Smooth muscle cell (in vitro differentiated cells): ENCODE measurements at regions not wholly inside any gene's neighbourhood (a gene's known extent, or its start where the extent isn't known, plus 50 kb on each side); places are given as distances from the start of the nearest gene placed in this dataset.

Experiments used
- DNase-seq: peaks from one replicate; lab custom pipeline; 2025; ENCODE audit not compliant: unreplicated experiment; lab: John Stamatoyannopoulos, UW
- H2AFZ ChIP-seq: fragments of 200-600 bp; sonication (generic); 2 replicates; pipeline ENCODE4 v1.6.0; 2016; ENCODE audit warnings: antibody characterized with exemption, low read depth, mild to moderate bottlenecking
- H3F3A ChIP-seq: fragments of 200-600 bp; sonication (generic); 2 replicates; pipeline ENCODE4 v1.6.0; 2017; ENCODE audit warnings: antibody characterized with exemption, low read depth
- H3K27ac ChIP-seq: fragments of 200-600 bp; sonication (generic); 2 replicates; pipeline ENCODE4 v1.5.1; 2016; ENCODE audit warnings: low read depth, mild to moderate bottlenecking
- H3K27me3 ChIP-seq: fragments of 200-600 bp; sonication (generic); 2 replicates; pipeline ENCODE4 v1.6.1; 2016; ENCODE audit warnings: low read depth, mild to moderate bottlenecking
- H3K36me3 ChIP-seq: fragments of 200-600 bp; sonication (generic); 2 replicates; pipeline ENCODE4 v1.5.1; 2016; ENCODE audit warnings: low read depth
- H3K4me1 ChIP-seq: fragments of 200-600 bp; sonication (generic); 2 replicates; pipeline ENCODE4 v1.5.1; 2016; ENCODE audit warnings: low read depth
- H3K4me2 ChIP-seq: fragments of 200-600 bp; sonication (generic); 2 replicates; pipeline ENCODE4 v1.6.0; 2016; ENCODE audit warnings: mild to moderate bottlenecking
- H3K4me3 ChIP-seq: fragments of 200-600 bp; sonication (generic); 2 replicates; pipeline ENCODE4 v1.5.1; 2016; ENCODE audit warnings: mild to moderate bottlenecking
- H3K79me2 ChIP-seq: fragments of 200-600 bp; sonication (generic); 2 replicates; pipeline ENCODE4 v1.6.0; 2016; ENCODE audit warnings: low read depth, mild to moderate bottlenecking
- H3K9ac ChIP-seq: fragments of 200-600 bp; sonication (generic); 2 replicates; pipeline ENCODE4 v1.6.0; 2016; ENCODE audit warnings: low read depth
- H3K9me3 ChIP-seq: fragments of 200-600 bp; sonication (generic); replicated peaks from 2 replicates; pipeline ENCODE4 v1.5.1; 2016; ENCODE audit warnings: low read depth
- H4K20me1 ChIP-seq: fragments of 200-600 bp; sonication (generic); 2 replicates; pipeline ENCODE4 v1.6.0; 2016; ENCODE audit warnings: low read depth
- WGBS: methylation state at CpG from one replicate; pipeline ENCODE4 v1.1.7; 2016; ENCODE audit warnings: low lambda C conversion rate; 5-methylcytosine and 5-hydroxymethylcytosine counted together
- TF ChIP-seq, protein P1 (sequence below): fragments of 200-600 bp; sonication (generic); IDR thresholded peaks from 2 replicates; pipeline ENCODE4 v1.5.1; 2017; ENCODE audit warnings: borderline replicate concordance, mild to moderate bottlenecking, antibody characterized with exemption; ENCODE audit not compliant: insufficient read depth, poor library complexity, severe bottlenecking

DNA sequence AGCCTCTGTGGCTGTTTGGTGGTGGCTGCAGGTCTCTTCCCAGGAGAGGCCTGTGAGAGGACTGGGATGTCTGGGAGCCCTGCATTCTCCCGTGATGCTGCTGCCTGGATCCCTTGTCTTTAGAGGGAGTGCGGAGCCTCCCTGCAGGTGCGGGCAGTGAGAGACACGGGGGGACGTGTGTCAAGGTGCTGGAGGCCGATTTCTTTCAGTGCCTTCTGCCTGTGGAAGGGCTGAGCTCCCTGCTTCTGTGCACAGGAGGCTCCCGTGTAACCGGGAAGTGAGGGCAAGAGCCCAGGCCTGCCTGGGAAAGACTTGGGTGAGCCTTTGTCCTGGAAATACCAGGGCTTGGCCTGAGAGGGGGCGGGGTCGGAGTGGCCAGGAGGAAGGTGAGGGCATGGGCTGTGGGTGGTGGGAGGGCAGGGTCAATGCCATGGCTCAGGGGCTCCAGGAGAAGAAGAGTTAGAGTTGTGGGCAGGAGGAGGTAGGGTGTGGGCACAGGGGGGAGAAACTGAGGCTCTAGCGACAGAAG, 372.2 kb downstream of the TMEM121 start:
- Histone ChIP-seq H3K27ac (no peak overlapping the region), H3K4me2 (no peak overlapping the region), H3K27me3 (no peaks in the 10 kb centered on the region), H3K36me3 (no peaks in the 10 kb centered on the region), H3K4me3 (no peak overlapping the region), H3K9me3 (peaks cover 4% of the 10 kb centered on the region), H4K20me1 (no peaks in the 10 kb centered on the region), H2AFZ (no peak overlapping the region), H3K9ac (no peak overlapping the region), H3F3A (no peaks in the 10 kb centered on the region), H3K79me2 (no peaks in the 10 kb centered on the region), H3K4me1 (no peaks in the 10 kb centered on the region)
- TF ChIP-seq, protein P1, sequence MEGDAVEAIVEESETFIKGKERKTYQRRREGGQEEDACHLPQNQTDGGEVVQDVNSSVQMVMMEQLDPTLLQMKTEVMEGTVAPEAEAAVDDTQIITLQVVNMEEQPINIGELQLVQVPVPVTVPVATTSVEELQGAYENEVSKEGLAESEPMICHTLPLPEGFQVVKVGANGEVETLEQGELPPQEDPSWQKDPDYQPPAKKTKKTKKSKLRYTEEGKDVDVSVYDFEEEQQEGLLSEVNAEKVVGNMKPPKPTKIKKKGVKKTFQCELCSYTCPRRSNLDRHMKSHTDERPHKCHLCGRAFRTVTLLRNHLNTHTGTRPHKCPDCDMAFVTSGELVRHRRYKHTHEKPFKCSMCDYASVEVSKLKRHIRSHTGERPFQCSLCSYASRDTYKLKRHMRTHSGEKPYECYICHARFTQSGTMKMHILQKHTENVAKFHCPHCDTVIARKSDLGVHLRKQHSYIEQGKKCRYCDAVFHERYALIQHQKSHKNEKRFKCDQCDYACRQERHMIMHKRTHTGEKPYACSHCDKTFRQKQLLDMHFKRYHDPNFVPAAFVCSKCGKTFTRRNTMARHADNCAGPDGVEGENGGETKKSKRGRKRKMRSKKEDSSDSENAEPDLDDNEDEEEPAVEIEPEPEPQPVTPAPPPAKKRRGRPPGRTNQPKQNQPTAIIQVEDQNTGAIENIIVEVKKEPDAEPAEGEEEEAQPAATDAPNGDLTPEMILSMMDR: no peak
- WGBS: 79% methylated on average over 11 of the region's 11 CpGs
- no peak for DNase-seq

DNA sequence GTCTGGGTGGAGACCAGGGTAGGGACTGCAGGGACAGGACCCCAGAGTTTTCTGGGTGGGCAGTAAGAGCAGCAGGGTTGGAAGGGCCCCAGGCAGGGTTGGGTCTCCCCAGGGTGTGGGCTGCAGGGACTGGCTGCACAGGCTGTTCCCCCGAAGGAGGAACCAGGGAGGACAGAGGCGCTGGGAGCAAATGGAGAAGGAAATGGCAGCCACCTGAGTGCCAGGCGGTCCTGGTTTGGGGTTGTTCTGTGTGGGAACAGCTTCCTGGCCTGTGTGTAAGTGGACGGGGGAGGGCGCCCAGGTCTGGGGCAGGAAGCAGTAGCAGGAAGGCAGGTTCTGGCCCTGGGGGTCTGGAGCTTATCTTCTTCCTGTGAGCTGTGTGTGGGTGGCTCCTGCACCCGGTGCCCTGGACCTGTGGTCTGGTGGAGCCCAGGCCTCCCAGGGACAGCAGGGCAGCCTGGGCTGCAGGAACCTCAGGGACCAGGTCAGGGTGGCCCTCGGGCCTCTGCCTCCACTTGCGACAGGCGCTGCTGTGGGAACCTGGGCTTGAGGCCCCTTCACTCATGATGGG, 372.8 kb downstream of the TMEM121 start:
- 77% methylated on average over 9 of the region's 9 CpGs for WGBS
- Histone ChIP-seq H3K4me2 (no peak overlapping the region), H3K9ac (no peak overlapping the region), H4K20me1 (no peaks in the 10 kb centered on the region), H3F3A (no peaks in the 10 kb centered on the region), H3K79me2 (no peaks in the 10 kb centered on the region), H3K36me3 (no peaks in the 10 kb centered on the region), H3K9me3 (peaks cover 4% of the 10 kb centered on the region), H3K4me3 (no peak overlapping the region), H3K27me3 (no peaks in the 10 kb centered on the region), H3K27ac (no peak overlapping the region), H3K4me1 (no peaks in the 10 kb centered on the region), H2AFZ (no peak overlapping the region)
- DNase-seq: no peak
- TF ChIP-seq, protein P1: no peak

DNA sequence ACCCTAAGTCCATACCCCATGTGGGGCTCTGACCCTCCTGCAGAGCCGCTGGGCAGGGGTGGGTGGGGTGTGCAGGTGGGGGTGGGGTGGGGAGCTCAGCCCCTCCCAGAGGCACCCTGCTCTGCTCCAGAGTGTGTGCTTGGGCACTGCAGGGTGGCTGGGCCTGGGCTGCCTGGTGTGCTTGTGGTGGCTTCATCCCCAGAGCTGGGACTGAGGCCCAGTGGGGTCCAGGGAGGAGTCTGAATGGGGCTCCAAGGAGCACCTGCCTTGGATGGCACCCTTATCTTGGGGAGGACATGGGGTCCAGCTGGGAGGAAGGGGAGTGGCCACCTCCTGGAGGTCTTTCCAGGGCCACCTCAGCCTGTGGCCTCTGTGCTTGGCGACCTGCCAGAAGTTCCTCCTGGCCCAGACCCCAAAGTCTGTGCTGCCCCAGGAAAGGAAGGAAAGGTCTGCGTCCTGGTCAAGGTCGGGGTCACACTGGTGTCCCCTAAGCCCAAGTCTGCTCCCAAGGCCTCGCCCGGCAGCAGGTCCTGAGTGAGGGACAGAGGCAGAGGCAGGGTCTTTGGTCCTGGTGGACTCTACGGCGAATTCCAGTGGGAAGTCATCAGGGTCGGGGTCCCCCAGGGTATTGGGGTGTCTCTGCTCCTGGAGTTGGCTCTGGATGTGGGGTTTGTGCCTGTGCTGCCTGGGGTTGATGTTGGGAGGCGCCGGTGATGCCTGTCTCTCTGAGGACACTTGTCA, 373.4 kb downstream of the TMEM121 start:
- no peak overlapping the region for H3K9ac ChIP-seq
- H4K20me1 ChIP-seq: no peaks in the 10 kb centered on the region
- TF ChIP-seq, protein P1: no peak
- no peaks in the 10 kb centered on the region for H3F3A ChIP-seq
- no peak overlapping the region for H2AFZ ChIP-seq
- H3K9me3 ChIP-seq: peaks cover 4% of the 10 kb centered on the region
- H3K27me3 ChIP-seq: no peaks in the 10 kb centered on the region
- H3K27ac ChIP-seq: no peak overlapping the region
- WGBS: 77% methylated on average over 11 of the region's 11 CpGs
- no peaks in the 10 kb centered on the region for H3K79me2 ChIP-seq
- no peaks in the 10 kb centered on the region for H3K4me1 ChIP-seq
- H3K4me2 ChIP-seq: no peak overlapping the region
- no peak for DNase-seq
- H3K36me3 ChIP-seq: no peaks in the 10 kb centered on the region
- H3K4me3 ChIP-seq: no peak overlapping the region
